ENCODE measurements at regions not wholly inside any gene's neighbourhood (a gene's known extent, or its start where the extent isn't known, plus 50 kb on each side); places are given as distances from the start of the nearest gene placed in this dataset.
"Not testable (repeated sequence)": the region's sequence is repeated elsewhere in the genome, so short reads cannot be mapped to it uniquely, and the experiment has no call there.

DNA sequence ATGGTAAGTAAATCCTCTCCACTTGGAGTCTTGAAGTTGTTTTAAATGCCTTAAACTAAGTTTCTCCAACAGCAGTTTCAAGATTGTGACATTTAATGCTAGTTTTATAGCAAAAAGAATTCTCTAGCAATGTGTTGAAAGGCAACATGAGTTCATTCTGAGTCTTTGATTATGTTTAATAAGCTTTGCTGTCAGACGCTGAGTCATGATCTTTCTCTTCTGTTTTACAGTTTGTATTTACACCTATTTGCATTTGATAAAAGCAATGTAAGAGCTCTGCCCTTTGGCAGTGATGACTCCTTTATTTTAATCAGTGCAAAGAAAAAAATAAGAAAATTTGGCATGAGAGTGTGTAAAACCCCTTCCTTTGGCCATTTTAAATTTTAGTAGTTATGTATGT is 497.7 kb downstream of the STK39 start:
- DNase-seq (ENCODE audit: low read depth in 2 of 2) = no peak

DNA sequence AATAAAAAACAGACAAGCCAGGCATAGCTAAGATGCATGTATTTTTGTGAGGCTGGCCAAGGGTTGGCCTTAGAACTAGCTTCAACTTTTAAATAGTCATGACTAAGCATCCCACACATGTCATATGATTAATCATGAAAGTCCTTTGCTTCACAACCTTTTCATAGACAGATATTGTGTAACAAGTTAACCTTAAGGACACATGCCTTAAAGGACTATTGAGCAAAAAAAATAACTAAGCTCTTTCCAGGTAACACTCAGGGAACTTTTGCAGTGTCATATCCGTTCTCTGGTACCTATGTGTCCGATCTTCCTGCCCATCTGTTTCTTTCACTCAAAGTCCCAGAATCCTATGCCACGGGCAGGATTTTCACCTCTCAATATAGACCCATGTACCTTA is 498.4 kb downstream of the STK39 start:
- DNase-seq (ENCODE audit: low read depth in 2 of 2) = no peak

DNA sequence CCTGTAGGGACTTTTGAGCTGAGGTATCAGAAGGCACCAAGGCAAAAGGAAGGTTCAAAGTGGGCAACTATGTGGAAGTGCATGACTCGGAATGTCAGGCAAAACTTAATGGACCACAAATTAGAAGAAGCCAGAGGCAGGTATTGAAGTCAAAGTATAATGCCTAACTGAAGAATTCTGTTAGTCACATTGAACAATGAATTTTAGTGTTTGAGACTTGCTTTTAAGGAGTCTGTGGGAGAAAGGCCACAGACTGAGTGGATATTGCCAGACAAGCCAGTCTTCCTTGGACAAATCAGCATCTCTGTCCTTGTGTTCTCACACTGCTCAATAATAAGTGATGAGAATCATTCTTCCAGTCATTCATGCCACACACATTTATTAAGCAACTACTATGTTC is 498.9 kb downstream of the STK39 start:
- no peak for DNase-seq (ENCODE audit: low read depth in 2 of 2)

DNA sequence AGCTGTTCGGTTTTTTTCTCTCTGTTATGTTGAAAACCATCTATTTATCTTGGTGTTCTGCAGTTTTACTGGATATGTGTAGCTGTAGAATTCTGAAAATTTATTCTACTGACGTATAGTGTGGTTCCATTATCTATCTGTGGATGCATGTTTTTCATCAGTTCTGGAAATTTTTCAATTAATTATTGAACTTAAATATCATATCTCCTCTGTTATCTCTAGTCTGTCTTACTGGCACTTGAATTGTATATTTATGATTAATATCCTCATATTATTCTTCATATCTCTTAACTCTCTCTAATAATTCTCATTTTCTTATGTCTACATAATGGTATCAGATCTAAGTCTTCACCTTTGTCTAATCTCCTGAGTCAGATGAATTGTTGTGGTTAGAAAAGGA is 501.7 kb downstream of the STK39 start:
- no peak for DNase-seq (ENCODE audit: low read depth in 2 of 2)

DNA sequence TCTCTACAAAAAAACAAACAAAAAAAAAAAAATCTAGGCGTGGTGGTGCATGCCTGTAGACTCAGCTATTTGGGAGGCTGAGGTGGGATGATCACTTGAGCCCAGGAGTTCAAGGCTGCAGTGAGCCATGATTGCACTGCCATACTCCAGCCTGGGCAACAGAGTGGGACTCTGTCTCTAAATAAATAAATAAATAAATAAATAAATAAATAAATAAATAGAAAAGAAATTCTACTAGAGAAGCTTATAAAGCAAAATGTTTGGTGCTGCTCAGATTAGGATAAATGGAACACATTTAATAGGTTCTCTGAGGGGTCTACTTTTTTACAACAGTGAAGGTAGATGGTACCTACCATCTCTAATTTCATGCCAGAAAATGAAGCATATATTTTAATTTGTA is 507.5 kb downstream of the STK39 start:
- not testable (repeated sequence) for DNase-seq (ENCODE audit: low read depth in 2 of 2)

DNA sequence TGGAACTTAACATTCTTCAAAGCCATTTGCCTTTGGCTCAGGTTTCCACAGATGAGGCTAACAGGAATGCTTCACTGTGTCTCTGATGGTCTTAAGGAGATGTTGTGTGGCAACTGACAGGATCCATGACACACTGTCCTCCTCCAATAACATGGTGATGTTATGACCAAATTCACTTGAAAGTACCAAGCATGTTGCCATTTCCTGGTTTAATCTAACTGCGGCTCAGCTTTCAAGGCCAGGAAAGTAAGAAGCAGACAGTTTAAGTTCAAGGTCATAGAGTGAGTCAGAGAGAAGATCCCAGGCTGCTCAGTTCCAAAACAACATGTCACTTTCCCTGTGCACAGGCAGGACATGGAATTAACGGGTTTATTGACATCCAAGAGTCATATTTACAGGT is 513.6 kb downstream of the STK39 start:
- DNase-seq (ENCODE audit: low read depth in 2 of 2) = no peak

DNA sequence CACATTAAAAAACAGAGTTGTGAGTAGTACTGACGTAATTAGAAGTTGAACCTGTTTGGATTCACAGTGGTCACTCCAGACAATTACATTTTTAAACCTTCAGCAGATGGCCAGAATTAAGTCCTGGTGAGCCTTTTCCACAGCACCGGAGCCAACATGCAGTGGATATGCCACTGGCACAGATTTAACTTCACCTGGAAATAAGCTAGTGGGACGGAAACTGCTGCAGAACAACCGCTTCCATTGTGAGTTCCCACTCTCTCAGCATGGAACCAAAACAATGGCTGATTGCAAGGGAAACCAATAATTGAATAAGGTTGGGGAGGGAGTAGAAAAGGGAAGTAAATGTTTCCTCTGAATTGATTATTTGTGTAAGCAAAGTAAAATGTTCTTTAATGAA is 515.1 kb downstream of the STK39 start:
- no peak for DNase-seq (ENCODE audit: low read depth in 2 of 2)

DNA sequence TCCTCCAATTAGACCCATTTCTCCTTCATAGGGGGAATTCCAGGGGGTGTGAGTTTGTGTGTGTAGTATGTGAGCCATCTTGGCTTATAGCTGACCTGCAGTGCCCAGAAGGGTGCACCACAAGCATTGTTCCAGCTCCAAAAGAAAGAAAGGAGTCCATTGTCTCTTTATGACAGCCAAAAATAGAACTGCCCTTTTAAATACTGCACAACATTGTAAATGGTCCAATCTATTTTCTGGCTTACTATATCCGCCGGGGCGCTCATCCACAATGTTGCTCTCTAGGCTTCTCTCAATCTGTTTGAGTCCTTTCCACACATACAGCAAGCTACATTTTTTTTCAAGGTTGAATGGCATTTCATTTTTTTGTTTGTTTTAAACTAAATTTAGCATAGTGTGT is 517.5 kb downstream of the STK39 start:
- DNase-seq (ENCODE audit: low read depth in 2 of 2) = no peak

DNA sequence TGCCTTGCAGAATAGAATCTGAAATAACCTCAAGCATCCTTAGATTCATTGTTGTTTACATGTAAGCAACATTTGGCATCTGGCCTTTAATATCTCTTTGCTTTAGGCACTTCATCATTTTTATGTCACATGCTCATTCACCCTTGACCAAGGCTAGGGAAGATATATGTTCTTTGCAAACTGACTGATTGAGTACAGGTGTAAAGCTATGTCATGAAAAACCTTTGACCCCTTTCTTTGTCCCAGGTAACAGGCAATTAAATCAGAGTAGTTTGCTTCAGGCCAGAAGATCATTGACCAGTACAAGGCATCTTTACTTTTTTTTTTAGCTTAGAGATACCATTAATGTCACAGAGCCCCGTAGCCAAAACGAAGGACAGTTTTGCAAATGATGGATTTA is 520.6 kb downstream of the STK39 start:
- no peak for DNase-seq (ENCODE audit: low read depth in 2 of 2)

DNA sequence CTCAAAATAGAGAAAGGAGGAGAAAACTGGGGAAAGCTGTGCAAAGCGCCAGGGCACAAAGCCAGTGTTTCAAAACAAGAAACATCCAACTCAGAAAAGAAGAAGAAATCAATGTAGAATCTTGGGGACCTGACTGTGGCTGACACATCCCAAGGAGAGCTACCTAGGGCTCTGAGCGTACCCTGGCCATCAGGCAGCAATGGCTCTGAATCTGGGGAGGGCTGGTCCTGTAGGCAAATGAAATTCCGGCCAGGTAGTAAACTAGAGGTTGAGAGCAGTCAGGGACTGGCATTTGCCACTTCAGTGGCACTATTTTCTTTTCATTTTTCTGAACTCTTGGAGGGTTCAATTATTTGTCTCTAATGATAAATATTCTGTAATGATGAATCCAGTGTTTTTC is 525.8 kb downstream of the STK39 start:
- DNase-seq (ENCODE audit: low read depth in 2 of 2) = no peak

DNA sequence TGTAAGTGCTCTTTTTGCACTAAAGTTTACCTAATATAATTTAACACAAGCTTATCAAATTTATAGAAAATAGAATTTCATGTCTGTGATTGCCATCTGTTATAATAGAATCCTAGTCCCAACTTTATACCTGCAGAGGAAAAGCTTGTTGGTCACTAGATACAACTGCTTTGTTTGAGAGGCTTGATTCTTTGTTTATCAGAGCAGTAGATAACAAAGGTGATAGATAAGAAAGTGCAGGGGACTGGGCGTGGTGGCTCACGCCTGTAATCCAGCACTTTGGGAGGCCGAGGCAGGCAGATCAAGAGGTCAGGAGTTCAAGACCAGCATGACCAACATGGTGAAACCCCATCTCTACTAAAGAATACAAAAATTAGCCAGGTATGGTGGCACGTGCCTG is 528.0 kb downstream of the STK39 start:
- DNase-seq (ENCODE audit: low read depth in 2 of 2) = no peak

DNA sequence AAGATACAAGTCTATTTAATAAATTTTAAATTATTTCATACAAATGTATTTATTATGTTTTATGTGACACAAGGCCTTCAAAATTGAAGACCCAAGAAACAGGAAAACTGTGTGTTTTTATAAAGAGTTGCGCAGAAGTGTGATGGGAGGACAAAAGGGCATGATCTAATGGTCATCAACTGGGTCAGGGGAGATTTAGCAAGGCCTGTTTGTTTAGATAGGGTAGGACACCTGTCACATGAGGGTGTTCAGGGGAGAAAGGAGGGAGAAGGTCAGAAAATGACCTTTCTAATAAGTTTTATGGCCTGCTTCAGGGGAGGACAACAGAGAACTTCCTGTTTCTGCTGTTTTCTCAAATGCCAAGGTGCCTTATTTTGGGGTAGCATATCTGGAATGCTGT is 528.8 kb downstream of the STK39 start:
- no peak for DNase-seq (ENCODE audit: low read depth in 2 of 2)

DNA sequence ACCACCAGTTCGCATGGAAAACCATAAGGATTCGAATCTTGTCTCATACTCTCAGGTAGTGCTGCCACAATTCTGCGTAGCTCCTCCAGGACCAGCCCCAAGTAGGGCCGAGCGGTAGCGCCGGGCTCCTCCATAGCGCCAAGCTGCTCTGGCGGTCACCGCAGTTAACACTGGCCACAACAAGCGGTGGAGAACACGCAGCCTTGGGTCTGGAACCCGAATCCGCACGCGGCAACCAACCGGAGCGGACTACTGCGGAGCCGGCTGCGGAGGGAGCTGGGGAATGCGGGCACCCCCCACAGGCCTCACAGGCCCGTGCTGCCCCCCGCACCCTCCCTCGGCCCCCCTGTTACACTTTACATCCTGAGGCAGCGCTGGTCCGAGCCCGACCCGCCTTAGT is 531.5 kb downstream of the STK39 start:
- no peak for DNase-seq (ENCODE audit: low read depth in 2 of 2)

DNA sequence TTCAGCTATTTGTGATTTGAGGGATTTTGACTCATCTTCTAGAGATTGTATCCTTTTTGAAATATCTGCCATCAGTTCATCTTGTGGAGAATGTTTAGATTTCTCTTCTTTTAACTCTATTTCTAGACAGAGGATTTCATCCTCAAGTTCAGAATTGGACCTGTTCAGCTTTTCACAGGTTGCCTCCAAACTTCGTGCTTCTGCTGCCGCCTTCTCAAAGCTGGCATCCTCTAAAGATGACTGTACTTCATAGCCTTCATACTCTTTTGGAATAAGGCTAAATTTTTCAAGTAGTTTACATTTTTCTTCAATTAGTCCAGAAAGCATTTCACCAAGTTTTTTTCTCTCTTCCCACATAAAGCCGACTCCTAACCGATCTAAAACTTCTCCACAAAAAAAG is 531.9 kb downstream of the STK39 start:
- not testable (repeated sequence) for DNase-seq (ENCODE audit: low read depth in 2 of 2)

DNA sequence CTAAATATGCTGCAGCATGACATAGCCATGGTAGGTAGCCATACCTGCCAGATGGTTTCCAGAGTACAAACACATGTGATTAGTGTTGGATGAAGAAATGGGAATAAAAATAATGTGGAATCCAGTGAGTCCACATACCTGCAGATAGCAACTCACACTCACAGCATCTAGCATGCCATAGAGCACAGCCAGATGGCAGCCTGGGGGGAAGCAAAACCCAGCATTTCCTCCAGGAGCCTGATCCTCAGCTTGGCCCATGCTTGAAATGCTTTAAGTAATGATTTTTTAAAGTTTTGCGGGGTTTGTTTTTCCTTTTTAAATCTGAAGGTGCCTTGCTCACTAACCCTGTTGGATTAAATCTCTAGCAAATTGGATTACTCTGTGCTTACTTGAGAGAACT is 535.1 kb downstream of the STK39 start:
- no peak for DNase-seq (ENCODE audit: low read depth in 2 of 2)

DNA sequence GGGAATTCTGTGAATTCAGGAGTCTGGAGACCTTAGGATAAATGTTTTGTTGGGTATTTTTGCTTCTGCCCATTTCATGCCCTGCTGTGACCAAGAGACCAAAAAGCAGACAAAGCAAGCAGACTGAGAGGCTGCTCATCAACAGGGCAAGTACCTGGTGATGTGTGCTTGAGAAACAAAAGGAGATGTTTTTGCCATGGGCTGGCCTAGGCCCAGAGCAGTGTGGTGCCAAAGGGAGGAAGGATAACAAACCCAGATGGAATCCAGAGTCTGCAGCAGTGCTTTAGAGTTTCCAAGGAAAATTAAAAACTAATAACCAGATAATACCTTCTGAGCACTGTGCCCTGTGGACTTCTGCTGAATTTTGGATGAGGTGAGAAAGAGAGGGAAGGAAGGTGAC is 538.4 kb downstream of the STK39 start:
- DNase-seq (ENCODE audit: low read depth in 2 of 2) = no peak

DNA sequence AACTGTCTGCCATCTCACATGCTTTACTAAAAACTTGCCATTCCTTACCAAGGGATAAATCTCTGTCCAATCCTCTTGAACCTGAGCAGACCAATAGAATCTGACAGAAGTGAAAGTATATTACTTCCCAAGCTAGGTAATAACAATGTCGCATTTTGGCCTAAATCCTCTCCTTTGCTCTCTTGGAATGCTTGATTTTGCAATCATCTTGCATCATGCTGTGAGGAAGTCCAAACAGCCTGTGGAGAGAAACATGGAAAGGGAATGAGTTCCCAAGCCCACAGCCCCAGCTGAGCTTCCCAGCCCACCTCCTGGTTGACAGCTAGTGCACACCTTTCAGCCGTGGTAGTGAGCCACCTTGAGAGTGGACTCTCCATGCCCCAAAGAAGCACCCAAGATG is 540.6 kb downstream of the STK39 start:
- DNase-seq (ENCODE audit: low read depth in 2 of 2) = no peak

DNA sequence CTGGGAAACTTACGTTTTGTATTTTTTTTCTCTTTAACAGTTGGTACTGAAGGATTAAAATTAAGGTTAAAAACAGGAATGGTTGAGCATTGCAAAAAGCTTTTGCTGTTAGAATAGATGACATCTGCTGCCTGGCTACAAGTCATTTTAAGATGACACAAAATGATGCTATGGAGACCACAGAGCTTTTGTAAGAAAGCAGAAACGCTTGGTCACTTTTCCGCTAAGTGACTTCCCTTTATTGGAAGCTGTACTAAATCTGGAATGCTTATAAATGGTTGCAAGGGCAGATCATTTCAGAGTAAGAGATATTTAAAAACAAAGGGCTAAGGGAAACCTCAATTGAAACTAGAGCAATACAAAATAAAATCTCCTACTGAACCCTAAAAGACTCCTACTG is 544.0 kb downstream of the STK39 start:
- no peak for DNase-seq (ENCODE audit: low read depth in 2 of 2)

DNA sequence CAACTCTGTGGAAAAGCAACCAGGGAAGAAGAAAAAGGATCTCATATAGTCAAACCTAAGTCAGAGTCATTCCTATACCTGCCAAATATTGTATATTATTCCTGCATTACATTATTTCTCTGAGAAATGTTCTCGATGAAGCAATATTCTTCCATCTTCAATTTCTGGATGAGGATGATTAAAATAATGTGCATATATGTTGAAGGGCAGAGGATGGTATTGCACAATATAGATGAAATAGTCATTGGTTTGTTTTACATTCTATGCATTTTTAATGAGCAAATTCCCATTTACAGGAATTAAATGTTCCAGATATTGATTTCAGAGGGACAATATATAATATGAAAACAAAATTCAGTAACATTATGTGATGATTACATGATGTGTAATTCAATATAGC is 545.2 kb downstream of the STK39 start:
- DNase-seq (ENCODE audit: low read depth in 2 of 2) = no peak

DNA sequence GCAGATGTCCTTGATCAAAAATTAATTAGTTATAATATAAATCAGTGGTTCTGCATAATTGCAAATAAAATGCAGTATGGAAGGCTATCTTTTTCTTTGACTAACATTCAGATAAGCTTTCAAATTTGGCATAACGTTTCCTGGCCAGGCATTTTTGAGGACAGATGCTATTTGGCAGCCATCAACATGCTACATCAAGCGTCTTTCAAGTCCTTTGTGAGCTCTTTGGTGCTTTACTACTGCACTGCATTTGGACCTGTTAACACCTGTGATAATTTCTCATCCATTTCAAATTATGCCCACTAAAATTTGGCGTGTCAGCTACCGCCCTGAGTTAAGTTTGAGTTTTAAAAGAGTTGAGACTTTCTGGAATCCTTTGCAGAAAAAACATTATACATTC is 545.7 kb downstream of the STK39 start:
- DNase-seq (ENCODE audit: low read depth in 2 of 2) = no peak

DNA sequence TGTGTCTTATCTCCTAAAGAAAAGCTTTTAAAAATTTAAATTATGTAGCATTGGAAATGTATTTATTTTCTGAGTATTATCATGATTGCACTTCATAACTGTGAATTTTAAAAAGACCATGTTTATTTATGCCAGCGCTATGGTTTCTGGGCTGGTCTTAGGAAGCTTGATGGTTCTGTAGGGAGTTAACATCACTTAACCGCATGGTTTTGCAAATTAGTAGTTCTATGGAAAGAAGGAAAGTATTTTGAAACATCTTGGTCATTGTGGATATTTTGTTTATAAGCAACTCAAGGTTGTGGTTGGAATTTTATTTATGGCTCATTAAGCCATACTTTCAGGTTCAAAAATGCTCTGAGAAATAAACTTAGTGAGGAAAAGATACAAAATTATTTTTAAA is 549.4 kb downstream of the STK39 start:
- no peak for DNase-seq (ENCODE audit: low read depth in 2 of 2)

DNA sequence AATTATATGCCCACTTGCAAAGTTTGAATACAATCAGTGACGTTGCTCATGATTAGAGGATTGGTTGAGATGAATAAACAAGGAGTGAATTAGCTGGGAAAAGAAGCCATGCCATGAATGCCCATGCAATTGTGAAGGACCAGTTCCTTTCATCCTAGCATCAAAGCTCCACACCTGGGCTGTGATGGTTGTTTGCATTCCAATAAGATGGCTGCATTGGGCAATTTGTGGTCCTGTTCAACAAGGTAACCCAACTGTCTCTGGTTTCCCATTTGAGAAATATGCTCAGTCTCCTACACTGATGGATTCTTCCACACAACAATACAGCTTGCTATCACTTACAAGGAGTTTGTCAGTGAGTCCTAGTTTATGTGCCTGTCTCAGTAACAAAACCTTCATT is 550.2 kb downstream of the STK39 start:
- no peak for DNase-seq (ENCODE audit: low read depth in 2 of 2)

DNA sequence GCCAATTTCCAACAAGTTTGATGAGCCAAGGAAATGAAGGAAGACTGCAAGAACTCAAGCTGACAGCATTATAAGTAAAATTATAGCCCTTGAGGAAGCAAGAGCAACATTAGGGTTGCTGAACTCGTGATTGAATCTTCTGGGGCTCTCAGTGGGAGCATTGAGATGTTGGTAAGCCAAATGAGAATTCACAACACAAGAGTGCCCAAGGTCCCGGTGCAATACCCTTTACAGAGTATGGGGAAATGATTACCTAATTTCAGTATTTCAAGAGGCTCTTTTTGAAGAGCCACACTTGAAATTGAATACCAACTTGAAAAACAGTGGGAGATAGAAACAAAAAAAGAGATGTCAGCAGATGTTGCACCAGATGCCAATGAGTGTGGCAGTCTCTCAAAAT is 554.5 kb downstream of the STK39 start:
- no peak for DNase-seq (ENCODE audit: low read depth in 2 of 2)

DNA sequence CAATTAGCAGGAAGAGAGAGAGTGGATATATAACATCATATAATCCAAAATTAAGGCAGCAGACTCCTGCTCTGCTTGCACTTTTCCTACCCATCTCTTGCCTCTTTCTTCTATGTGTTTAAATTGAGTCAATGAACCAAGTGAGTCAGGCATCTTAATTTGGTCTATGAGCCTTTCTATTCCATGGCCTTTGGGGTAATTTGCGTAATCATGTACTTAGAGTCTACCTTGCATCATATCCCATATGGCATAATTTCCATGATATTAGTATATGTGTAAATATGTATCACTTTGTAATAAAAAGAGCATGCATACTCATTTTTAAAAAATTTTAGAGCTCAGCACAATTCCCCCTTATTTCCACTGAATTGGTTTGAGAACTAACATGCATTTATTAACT is 555.2 kb downstream of the STK39 start:
- no peak for DNase-seq (ENCODE audit: low read depth in 2 of 2)

DNA sequence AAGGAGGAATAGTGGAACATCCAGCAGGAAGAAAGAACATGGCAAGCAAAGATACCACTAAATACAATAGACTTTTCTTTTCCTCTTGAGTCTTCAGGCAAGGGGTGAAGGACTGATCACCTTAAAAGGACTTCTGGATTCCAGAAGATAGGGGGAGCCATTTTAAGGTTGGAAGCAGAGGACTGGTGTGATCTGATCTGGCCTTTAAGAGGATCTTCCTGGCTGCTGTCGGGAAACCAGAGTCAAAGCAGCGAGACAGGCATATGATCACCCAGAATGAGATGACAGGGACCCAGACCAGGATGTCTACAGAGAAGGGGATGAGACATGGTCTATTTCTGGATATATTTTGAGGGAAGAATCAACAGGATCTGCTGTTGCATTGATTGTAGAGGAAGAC is 558.0 kb downstream of the STK39 start:
- no peak for DNase-seq (ENCODE audit: low read depth in 2 of 2)

Data from lung microvascular endothelial cell (primary cell).